Bone marrow (tissue), 2 donors: ENCODE measurements at regions not wholly inside any gene's neighbourhood (a gene's known extent, or its start where the extent isn't known, plus 50 kb on each side); places are given as distances from the start of the nearest gene placed in this dataset.

Experiments used
- DNase-seq, 2 donors: peaks; one replicate each; lab custom pipeline; 2025; lab: John Stamatoyannopoulos, UW

DNA sequence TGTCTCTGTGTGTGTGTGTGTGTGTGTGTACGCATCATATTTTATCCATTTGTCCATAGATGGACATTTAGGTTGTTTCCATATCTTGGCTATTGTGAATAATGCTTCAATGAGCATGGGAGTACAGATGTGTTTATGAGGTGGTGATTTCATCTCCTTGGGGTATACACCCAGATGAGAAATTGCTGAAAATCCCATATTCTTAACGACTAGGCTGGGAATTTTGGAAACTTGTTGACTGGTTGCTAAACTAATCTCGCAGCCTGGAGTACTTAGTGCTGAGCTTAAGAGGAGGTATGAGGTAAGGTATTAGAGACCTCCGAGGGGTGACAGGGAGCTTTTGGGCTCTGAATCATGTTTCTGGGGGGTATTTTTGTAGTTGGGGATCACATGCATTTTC is 66.0 kb upstream of the SPRED2 start:
- no peak for DNase-seq

DNA sequence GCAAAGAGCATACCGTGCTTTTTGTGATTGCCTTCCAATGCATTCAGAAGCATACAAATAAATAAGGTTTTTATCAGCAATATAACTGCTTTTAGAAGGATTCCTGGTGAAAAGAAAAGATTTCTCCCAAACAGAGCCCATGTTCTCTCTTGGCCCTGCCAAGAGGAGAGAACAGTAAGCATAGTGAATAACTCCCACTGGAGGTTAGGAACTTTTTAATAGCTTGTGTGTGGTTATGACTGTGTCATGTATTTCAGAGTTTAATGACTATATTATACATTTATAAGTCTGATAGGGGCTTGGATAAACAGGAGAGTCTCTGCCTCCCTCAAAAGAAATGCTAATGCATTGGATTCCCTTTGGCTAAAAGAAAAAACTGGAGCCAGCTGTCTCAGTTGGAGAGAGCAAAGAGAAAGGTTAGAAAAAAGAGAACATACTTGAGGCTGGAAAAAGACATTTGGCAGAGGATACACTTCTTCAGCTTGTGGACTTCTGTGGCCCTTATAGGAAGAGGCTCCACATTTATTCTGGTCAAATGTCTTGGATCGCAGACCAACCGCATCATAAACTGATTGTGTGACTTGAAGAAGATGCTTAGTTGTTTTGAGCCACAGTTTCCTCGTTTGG is 63.0 kb upstream of the SPRED2 start:
- no peak for DNase-seq

GRCh38 chr2:65494078-65494477 is 61.7 kb upstream of the SPRED2 start:
- no peak for DNase-seq

GRCh38 chr2:65491381-65491905 is 59.0 kb upstream of the SPRED2 start:
- no peak for DNase-seq

DNA sequence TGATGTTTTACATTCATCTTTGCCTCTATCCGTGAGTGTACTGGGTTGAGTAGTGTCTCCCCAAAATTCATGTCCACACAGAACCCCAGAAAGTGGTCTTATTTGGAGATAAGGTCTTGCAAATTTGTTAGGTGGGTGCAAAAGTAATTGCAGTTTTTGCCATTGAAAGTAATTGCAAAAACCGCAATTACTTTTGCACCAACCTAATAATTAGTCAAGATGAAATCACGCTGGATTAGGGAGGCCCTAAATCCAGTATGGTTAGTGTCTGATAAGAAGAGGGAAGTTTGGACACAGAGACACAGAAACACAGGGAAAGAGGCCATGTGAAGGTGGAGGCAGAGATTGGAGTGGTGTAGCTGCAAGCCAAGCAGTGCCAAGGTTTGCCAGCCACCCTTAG is 57.8 kb upstream of the SPRED2 start:
- no peak for DNase-seq

GRCh38 chr2:65489269-65489668 is 56.9 kb upstream of the SPRED2 start:
- no peak for DNase-seq

DNA sequence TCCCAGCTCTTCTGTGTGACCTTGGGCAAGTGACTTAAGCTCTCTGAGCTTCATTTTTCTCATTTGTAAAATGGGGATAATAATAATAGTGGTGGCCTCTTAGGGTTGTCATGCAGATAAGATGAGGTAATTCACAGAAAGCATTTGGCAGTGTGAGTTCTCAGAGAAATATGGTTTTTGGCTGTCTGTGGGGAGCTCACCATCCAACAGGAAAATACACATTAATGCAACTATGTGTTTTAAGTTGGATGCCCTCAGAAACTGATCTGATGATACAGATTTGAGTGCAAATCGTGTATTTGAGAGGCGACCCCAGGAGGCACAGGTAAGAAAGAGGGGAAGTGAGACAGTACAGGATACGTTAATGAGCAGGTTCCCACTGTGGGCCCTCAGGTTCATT is 56.1 kb upstream of the SPRED2 start:
- DNase-seq = no peak

GRCh38 chr2:65487404-65487803 is 55.0 kb upstream of the SPRED2 start:
- no peak for DNase-seq

DNA sequence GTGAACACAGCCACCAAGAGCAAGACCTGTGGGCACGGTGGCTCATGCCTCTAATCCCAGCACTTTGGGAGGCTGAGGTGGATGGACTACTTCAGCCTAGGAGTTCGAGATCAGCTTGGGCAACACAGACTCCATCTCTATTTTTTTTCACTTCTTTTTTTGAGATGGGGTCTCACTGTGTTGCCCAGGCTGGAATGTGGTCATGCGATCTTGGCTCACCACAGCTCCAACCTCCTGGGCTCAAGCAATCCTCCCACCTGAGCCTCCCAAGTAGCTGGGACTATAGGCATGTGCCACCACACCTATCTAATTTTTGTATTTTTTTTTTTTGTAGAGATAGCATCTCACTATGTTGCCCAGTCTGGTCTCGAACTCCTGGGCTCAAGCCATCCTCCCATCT is 54.4 kb upstream of the SPRED2 start:
- DNase-seq = no peak

DNA sequence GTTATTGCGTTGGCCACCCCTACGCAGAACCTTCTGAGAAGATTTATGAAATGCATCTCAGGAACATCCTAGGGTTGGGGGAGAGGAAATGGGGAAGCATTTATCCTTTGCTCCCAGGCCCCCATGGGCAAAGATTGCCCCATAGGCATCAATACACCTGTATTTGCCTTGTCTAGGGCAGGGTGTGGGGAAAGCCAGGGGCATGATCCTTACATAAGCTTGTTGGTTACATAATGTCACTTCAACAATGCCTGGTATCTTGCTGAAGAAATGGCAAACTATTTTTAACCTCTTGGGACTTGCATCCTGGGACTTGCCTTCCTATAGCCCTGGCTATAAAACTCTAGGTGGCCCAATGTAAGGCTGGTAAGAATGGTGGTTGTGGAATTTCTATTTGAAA is 53.9 kb upstream of the SPRED2 start:
- no peak for DNase-seq

DNA sequence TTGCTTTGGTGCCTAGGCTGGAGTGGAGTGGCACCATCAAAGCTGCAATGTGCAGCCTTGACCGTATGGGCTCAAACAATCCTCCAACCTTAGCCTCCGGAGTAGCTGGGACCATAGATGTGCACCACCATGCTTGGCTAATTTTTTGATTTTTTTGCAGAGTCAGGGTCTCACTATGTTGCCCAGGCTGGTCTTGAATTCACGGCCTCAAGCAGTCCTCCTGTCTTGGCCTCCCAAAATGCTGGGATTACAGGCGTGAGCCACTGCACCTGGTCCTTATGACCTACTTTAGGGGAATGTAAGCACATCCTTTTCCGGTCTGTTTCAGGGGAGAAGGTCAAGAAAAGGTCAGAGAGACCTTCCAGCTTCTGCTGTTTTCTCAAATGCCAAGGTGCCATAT is 53.4 kb upstream of the SPRED2 start:
- DNase-seq = no peak

DNA sequence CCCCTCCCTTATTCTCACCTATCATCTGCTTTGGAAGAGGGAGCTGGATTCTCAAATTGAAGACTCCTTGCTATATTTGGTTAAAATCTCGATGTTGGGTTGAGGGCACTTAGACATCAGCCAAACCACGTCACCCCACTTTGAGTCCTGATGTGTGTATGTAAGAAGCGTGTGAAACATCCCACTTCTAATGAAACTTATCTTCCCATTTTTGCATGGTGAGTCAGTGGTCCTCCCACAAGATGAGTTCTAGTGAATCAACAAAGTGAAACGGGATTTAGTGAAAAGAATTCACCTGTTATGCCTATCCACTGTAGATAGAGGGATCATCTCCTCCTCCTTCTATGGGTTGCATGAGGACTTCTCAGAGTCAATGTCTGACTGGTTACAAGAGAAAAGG is 51.4 kb upstream of the SPRED2 start:
- no peak for DNase-seq

- no peak for DNase-seq
Measured at GRCh38 chr2:65482971-65483370, 50.6 kb upstream of the SPRED2 start.
